Neuronal stem cell (in vitro differentiated cells): ENCODE measurements at regions not wholly inside any gene's neighbourhood (a gene's known extent, or its start where the extent isn't known, plus 50 kb on each side); places are given as distances from the start of the nearest gene placed in this dataset. TPM values are rescaled to one million over a fixed set of nuclear protein-coding genes. Genes with fewer than 3 reads are reported as not detected.
"Not testable (repeated sequence)": the region's sequence is repeated elsewhere in the genome, so short reads cannot be mapped to it uniquely, and the experiment has no call there.

Experiments used
- DNase-seq: peaks from one replicate; pipeline ENCODE4 v3.0.0-alpha.2; 2013; ENCODE audit warnings: low spot score
- H2AFZ ChIP-seq: one replicate; pipeline ENCODE4 v1.6.1; 2013; ENCODE audit warnings: mild to moderate bottlenecking, low read length, inconsistent platforms
- H2AK5ac ChIP-seq: 2 replicates; pipeline ENCODE4 v1.6.1; 2013; ENCODE audit warnings: low read depth, mild to moderate bottlenecking, inconsistent platforms, low read length, moderate library complexity, mixed read lengths
- H2BK120ac ChIP-seq: 2 replicates; pipeline ENCODE4 v1.6.1; 2013; ENCODE audit warnings: low read depth, mild to moderate bottlenecking, inconsistent platforms, low read length, moderate library complexity, mixed read lengths
- H2BK12ac ChIP-seq: one replicate; pipeline ENCODE4 v1.6.1; 2013; ENCODE audit warnings: low read length, inconsistent platforms
- H2BK15ac ChIP-seq: 2 replicates; pipeline ENCODE4 v1.6.1; 2013; ENCODE audit warnings: mild to moderate bottlenecking, low read length, inconsistent platforms, mixed read lengths
- H2BK5ac ChIP-seq: one replicate; pipeline ENCODE4 v1.6.1; 2013; ENCODE audit warnings: inconsistent platforms, mild to moderate bottlenecking, low read length, moderate library complexity
- H3K14ac ChIP-seq: one replicate; pipeline ENCODE4 v1.6.1; 2013; ENCODE audit warnings: low read length, inconsistent platforms
- H3K18ac ChIP-seq: 2 replicates; pipeline ENCODE4 v1.6.1; 2013; ENCODE audit warnings: low read length, inconsistent platforms
- H3K23ac ChIP-seq: 2 replicates; pipeline ENCODE4 v1.6.1; 2013; ENCODE audit warnings: low read depth, mild to moderate bottlenecking, mixed read lengths, low read length, inconsistent platforms; ENCODE audit not compliant: poor library complexity
- H3K27ac ChIP-seq: replicated peaks from 3 replicates; pipeline ENCODE4 v1.5.1; 2013; ENCODE audit warnings: low read length, inconsistent platforms
- H3K27me3 ChIP-seq, 3 experiments: 2 replicates each; pipeline ENCODE4 v1.6.1; 2013; ENCODE audit warnings: low read length in 3 of 3, mild to moderate bottlenecking in 2 of 3, inconsistent platforms in 1 of 3, low read depth in 1 of 3, mixed read lengths in 1 of 3, moderate library complexity in 1 of 3; ENCODE audit not compliant: control insufficient read depth in 3 of 3, insufficient read depth in 3 of 3
- H3K36me3 ChIP-seq, 2 donors: replicated peaks in 1 of 2; 2 replicates each; pipeline ENCODE4 v1.6.1; 2013; ENCODE audit warnings: low read length in 2 of 2; ENCODE audit not compliant: control insufficient read depth in 2 of 2, insufficient read depth in 2 of 2
- H3K4ac ChIP-seq: 2 replicates; pipeline ENCODE4 v1.6.1; 2013; ENCODE audit warnings: inconsistent platforms, mild to moderate bottlenecking, low read length, moderate library complexity
- H3K4me1 ChIP-seq, 2 donors: 1 replicate in 1 of 2; 2 replicates in 1 of 2; pipeline ENCODE4 v1.6.1; 2013; ENCODE audit warnings: low read length in 2 of 2, low read depth in 1 of 2; ENCODE audit not compliant: control insufficient read depth in 2 of 2, insufficient read depth in 1 of 2
- H3K4me2 ChIP-seq: one replicate; pipeline ENCODE4 v1.6.1; 2013; ENCODE audit warnings: mild to moderate bottlenecking, low read length, inconsistent platforms; ENCODE audit not compliant: insufficient read depth, poor library complexity, severe bottlenecking
- H3K4me3 ChIP-seq, 2 donors: 2 replicates each; pipeline ENCODE4 v1.5.1; 2013; ENCODE audit warnings: low read length in 2 of 2, mild to moderate bottlenecking in 2 of 2, inconsistent platforms in 1 of 2, moderate library complexity in 1 of 2
- H3K79me1 ChIP-seq: one replicate; pipeline ENCODE4 v1.6.1; 2013; ENCODE audit warnings: low read depth, mild to moderate bottlenecking, inconsistent platforms, low read length, moderate library complexity
- H3K9ac ChIP-seq: one replicate; pipeline ENCODE4 v1.6.1; 2013; ENCODE audit warnings: mild to moderate bottlenecking, low read depth, low read length, inconsistent platforms; ENCODE audit not compliant: poor library complexity
- H3K9me3 ChIP-seq, 2 donors: replicated peaks in 1 of 2; 2 replicates each; pipeline versions ENCODE3 to v1.6.1; 2013; ENCODE audit warnings: low read length in 2 of 2, mild to moderate bottlenecking in 2 of 2, inconsistent platforms in 1 of 2, low read depth in 1 of 2, mixed read lengths in 1 of 2, moderate library complexity in 1 of 2; ENCODE audit not compliant: control insufficient read depth in 2 of 2, insufficient read depth in 1 of 2
- H4K8ac ChIP-seq: one replicate; pipeline ENCODE4 v1.6.1; 2013; ENCODE audit warnings: low read depth, mild to moderate bottlenecking, inconsistent platforms, low read length, moderate library complexity
- H4K91ac ChIP-seq: one replicate; pipeline ENCODE4 v1.6.1; 2013; ENCODE audit warnings: low read length, low read depth, mild to moderate bottlenecking, inconsistent platforms; ENCODE audit not compliant: poor library complexity
- WGBS, 2 donors: extraction: QIAGEN DNeasy Blood & Tissue Kit; methylation state at CpG; one replicate each; pipeline ENCODE4 v1.1.7; 2013; ENCODE audit warnings: missing lambda C conversion rate in 2 of 2, mixed read lengths in 1 of 2; ENCODE audit not compliant: insufficient read length in 2 of 2, insufficient replicate concordance in 1 of 2; ENCODE audit errors: extremely low coverage in 2 of 2; 5-methylcytosine and 5-hydroxymethylcytosine counted together
- small RNA-seq: library from polyadenylated mRNA; stranded (forward); fragments of <200 nt; extraction: miRNeasy Mini kit (QIAGEN cat#:217004); gene quantifications from one replicate; pipeline ENCODE3, GENCODE V24; 2013; ENCODE audit not compliant: insufficient read depth

GRCh38 chrY:16254551-16255295 is 1625.3 kb downstream of the CDY2B start:
- no CpG with 5 or more reads among the region's 6 CpGs for WGBS, 2 donors
- not testable (repeated sequence) for H3K18ac ChIP-seq, H3K14ac ChIP-seq, H3K36me3 ChIP-seq, H2BK5ac ChIP-seq, DNase-seq, H3K27ac ChIP-seq, H3K4me2 ChIP-seq, H2AK5ac ChIP-seq, H2BK12ac ChIP-seq, H2BK120ac ChIP-seq, H3K9me3 ChIP-seq, H4K8ac ChIP-seq, H3K27me3 ChIP-seq, H3K4ac ChIP-seq, H4K91ac ChIP-seq, H2BK15ac ChIP-seq, H3K79me1 ChIP-seq, H3K23ac ChIP-seq, H3K9ac ChIP-seq, H2AFZ ChIP-seq, H3K4me3 ChIP-seq, H3K4me1 ChIP-seq

- not testable (repeated sequence) for H2BK15ac ChIP-seq, H3K4ac ChIP-seq, H3K23ac ChIP-seq, H3K27ac ChIP-seq, H2BK5ac ChIP-seq, H3K4me3 ChIP-seq, H3K4me2 ChIP-seq, H3K9ac ChIP-seq, H3K18ac ChIP-seq, H3K14ac ChIP-seq, H2AFZ ChIP-seq, H2BK120ac ChIP-seq, H3K9me3 ChIP-seq, H3K36me3 ChIP-seq, H3K27me3 ChIP-seq, H2BK12ac ChIP-seq, H4K8ac ChIP-seq, H4K91ac ChIP-seq, DNase-seq, H3K4me1 ChIP-seq, H3K79me1 ChIP-seq, H2AK5ac ChIP-seq
- no CpG with 5 or more reads among the region's 4 CpGs for WGBS, 2 donors
Measured at GRCh38 chrY:16255778-16256177, 1624.2 kb downstream of the CDY2B start.

Small RNA genes in the stretch of these regions (small RNA-seq; reads per million reads assigned to genes)
- gene RF00401 = not detected
- not detected for gene RNU6-109P
